OCI-LY3 (cell line): ENCODE measurements at regions not wholly inside any gene's neighbourhood (a gene's known extent, or its start where the extent isn't known, plus 50 kb on each side); places are given as distances from the start of the nearest gene placed in this dataset.

Experiments
- EZH2phosphoT487 ChIP-seq: fragments of 200-600 bp; shearing (Covaris generic); IDR thresholded peaks from 2 replicates; pipeline ENCODE4 v1.6.1; 2018; ENCODE audit warnings: antibody characterized with exemption, mixed run types, low read depth
- TF ChIP-seq, protein P1 (sequence below): fragments of 200-600, 300-600 bp; sonication (generic); IDR thresholded peaks from 2 replicates; pipeline ENCODE4 v1.5.1; 2014; ENCODE audit warnings: antibody characterized with exemption, low read length, low read depth

DNA sequence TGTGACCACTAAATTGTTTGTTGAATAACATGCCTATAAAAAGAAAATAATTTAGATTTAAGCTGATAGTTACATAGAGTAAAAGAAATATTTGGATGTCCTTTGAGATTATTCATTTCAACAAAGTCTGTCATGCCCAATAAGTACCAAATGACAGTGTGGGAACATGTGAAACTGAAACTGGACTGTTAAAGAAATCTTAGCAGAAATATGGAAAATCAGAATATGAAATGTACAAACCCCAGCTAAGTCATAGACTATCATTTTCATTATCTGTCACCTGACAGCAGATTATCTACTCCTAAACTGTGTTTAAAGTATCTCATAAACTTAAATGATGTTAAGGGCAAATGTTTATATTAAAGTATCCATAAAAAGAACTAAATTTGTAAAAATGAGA is 437.8 kb upstream of the FAM241A start:
- TF ChIP-seq, protein P1, sequence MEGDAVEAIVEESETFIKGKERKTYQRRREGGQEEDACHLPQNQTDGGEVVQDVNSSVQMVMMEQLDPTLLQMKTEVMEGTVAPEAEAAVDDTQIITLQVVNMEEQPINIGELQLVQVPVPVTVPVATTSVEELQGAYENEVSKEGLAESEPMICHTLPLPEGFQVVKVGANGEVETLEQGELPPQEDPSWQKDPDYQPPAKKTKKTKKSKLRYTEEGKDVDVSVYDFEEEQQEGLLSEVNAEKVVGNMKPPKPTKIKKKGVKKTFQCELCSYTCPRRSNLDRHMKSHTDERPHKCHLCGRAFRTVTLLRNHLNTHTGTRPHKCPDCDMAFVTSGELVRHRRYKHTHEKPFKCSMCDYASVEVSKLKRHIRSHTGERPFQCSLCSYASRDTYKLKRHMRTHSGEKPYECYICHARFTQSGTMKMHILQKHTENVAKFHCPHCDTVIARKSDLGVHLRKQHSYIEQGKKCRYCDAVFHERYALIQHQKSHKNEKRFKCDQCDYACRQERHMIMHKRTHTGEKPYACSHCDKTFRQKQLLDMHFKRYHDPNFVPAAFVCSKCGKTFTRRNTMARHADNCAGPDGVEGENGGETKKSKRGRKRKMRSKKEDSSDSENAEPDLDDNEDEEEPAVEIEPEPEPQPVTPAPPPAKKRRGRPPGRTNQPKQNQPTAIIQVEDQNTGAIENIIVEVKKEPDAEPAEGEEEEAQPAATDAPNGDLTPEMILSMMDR = no peak
- no peak for TF ChIP-seq EZH2phosphoT487
